Endothelial cell of umbilical vein (primary cell): ENCODE measurements at regions not wholly inside any gene's neighbourhood (a gene's known extent, or its start where the extent isn't known, plus 50 kb on each side); places are given as distances from the start of the nearest gene placed in this dataset.

ENCODE experiments used
- BruUV-seq: library from RNA; stranded (reverse); fragments of 400-500 nt; replicated peaks from 2 replicates; lab custom pipeline; 2021; lab: Mats Ljungman, UMichigan
- CTCF ChIA-PET: fragments of 300-600, 350-600 bp; sonication (Branson Sonifier 250); formaldehyde crosslinking; loops from one replicate; lab custom pipeline; 2021; ENCODE audit warnings: antibody characterized with exemption, inconsistent platforms; lab: Charles Lee
- POLR2A ChIA-PET: fragments of 300-600, 350-600 bp; sonication (Branson Sonifier 250); formaldehyde crosslinking; loops from one replicate; lab custom pipeline; 2021; ENCODE audit warnings: antibody characterized with exemption, inconsistent platforms; lab: Charles Lee
- DNase-seq: peaks from one replicate; pipeline ENCODE4 v3.0.0-alpha.2; 2011; ENCODE audit warnings: low read depth, low spot score
- FAIRE-seq: peaks from 2 replicates; lab custom pipeline; 2011; peaks lifted over from hg19 to GRCh38; lab: Jason Lieb, UNC
- H2AFZ ChIP-seq: 2 replicates; pipeline ENCODE4 v1.6.0; 2012; ENCODE audit warnings: low read depth, low read length, control low read depth, inconsistent platforms
- H3K27ac ChIP-seq: 2 replicates; pipeline ENCODE4 v1.5.1; 2011; ENCODE audit warnings: low read depth, mild to moderate bottlenecking, control low read depth, low read length, moderate library complexity; ENCODE audit not compliant: insufficient read depth
- H3K27me3 ChIP-seq, 2 experiments: 2 replicates each; pipeline versions ENCODE4 v1.6.0 to v1.6.1; 2011; ENCODE audit warnings: low read length in 2 of 2, mixed read lengths in 1 of 2; ENCODE audit not compliant: control insufficient read depth in 2 of 2, insufficient read depth in 2 of 2
- H3K36me3 ChIP-seq, 2 experiments: 2 replicates in 1 of 2; 3 replicates in 1 of 2; pipeline ENCODE4 v1.5.1; 2011; ENCODE audit warnings: low read length in 2 of 2, mild to moderate bottlenecking in 1 of 2, moderate library complexity in 1 of 2; ENCODE audit not compliant: control insufficient read depth in 2 of 2, insufficient read depth in 2 of 2; ENCODE audit errors: extremely low read depth in 1 of 2
- H3K4me1 ChIP-seq: 3 replicates; pipeline ENCODE4 v1.5.1; 2011; ENCODE audit warnings: mild to moderate bottlenecking, low read length; ENCODE audit not compliant: control insufficient read depth, insufficient read depth; ENCODE audit errors: extremely low read depth
- H3K4me2 ChIP-seq: 2 replicates; pipeline ENCODE4 v1.6.1; 2011; ENCODE audit warnings: low read length, control low read depth, mixed read lengths; ENCODE audit not compliant: insufficient read depth
- H3K4me3 ChIP-seq, 3 experiments: fragments of 200-600 bp in 1 of 3; sonication (generic), shearing (Covaris generic) in 1 of 3; replicated peaks in 1 of 3; 2 replicates each; pipeline ENCODE4 v1.5.1; 2011 to 2016; ENCODE audit warnings: control low read depth in 3 of 3, low read length in 3 of 3, mild to moderate bottlenecking in 2 of 3, inconsistent platforms in 1 of 3, low read depth in 1 of 3, moderate library complexity in 1 of 3; ENCODE audit not compliant: insufficient read depth in 1 of 3
- H3K79me2 ChIP-seq: 2 replicates; pipeline ENCODE4 v1.6.0; 2012; ENCODE audit warnings: low read length, inconsistent platforms; ENCODE audit not compliant: control insufficient read depth, insufficient read depth
- H3K9ac ChIP-seq: replicated peaks from 2 replicates; pipeline ENCODE3; 2011; ENCODE audit warnings: low read length, control low read depth; ENCODE audit not compliant: insufficient read depth; ENCODE audit errors: extremely low read depth
- H3K9me1 ChIP-seq: replicated peaks from 3 replicates; pipeline ENCODE4 v1.6.0; 2011; ENCODE audit warnings: mild to moderate bottlenecking, low read length; ENCODE audit not compliant: control insufficient read depth, insufficient read depth; ENCODE audit errors: extremely low read depth
- H3K9me3 ChIP-seq: replicated peaks from 2 replicates; pipeline ENCODE4 v1.5.1; 2012; ENCODE audit warnings: low read length, inconsistent platforms; ENCODE audit not compliant: control insufficient read depth, insufficient read depth
- H4K20me1 ChIP-seq: replicated peaks from 2 replicates; pipeline ENCODE3; 2011; ENCODE audit warnings: mild to moderate bottlenecking, low read length; ENCODE audit not compliant: control insufficient read depth, insufficient read depth; ENCODE audit errors: extremely low read depth
- EZH2 ChIP-seq: IDR thresholded peaks from 2 replicates; pipeline ENCODE4 v1.6.1; 2012; ENCODE audit warnings: borderline replicate concordance, low read depth, mild to moderate bottlenecking, moderate library complexity, low read length, inconsistent platforms; ENCODE audit not compliant: severe bottlenecking
- FOS ChIP-seq: IDR thresholded peaks from 2 replicates; pipeline ENCODE4 v1.6.1; 2011; ENCODE audit warnings: mild to moderate bottlenecking, low read length, moderate library complexity, borderline replicate concordance; ENCODE audit not compliant: insufficient read depth
- GATA2 ChIP-seq: IDR thresholded peaks from 2 replicates; pipeline ENCODE4 v1.7.0; 2011; ENCODE audit warnings: low read depth, mild to moderate bottlenecking, moderate library complexity, mixed read lengths, low read length; ENCODE audit not compliant: insufficient read length, insufficient read depth
- JUN ChIP-seq: IDR thresholded peaks from 2 replicates; pipeline ENCODE4 v1.6.1; 2011; ENCODE audit warnings: borderline replicate concordance, low read depth; ENCODE audit not compliant: insufficient read length, insufficient read depth
- MYC ChIP-seq: IDR thresholded peaks from one replicate; pipeline ENCODE4 v1.6.1; 2011; ENCODE audit warnings: mild to moderate bottlenecking, low read depth, low read length
- POLR2A ChIP-seq: IDR thresholded peaks from 2 replicates; pipeline ENCODE4 v1.6.1; 2012; ENCODE audit warnings: low read depth, mild to moderate bottlenecking, control low read depth, low read length
- POLR2AphosphoS5 ChIP-seq: IDR thresholded peaks from 2 replicates; pipeline ENCODE4 v1.6.1; 2012; ENCODE audit warnings: low read depth, mild to moderate bottlenecking, control low read depth, low read length, moderate library complexity; ENCODE audit not compliant: insufficient read depth
- dilution Hi-C: fragments of 300-500 bp; cut with MboI; formaldehyde crosslinking; loops from one replicate; pipeline ENCODE4 v1.15.0; 2019; ENCODE audit warnings: low sequenced_read_pairs; ENCODE audit not compliant: extremely low pct_ligation_motif_present
- intact Hi-C: fragments of 100-400 bp; cut with micrococcal nuclease; formaldehyde crosslinking; loops from one replicate; pipeline ENCODE4 v1.10.0; 2022
- TF ChIP-seq, protein P1 (sequence below): IDR thresholded peaks from 2 replicates; pipeline ENCODE4 v1.6.1; 2011; ENCODE audit not compliant: insufficient read depth, insufficient read length
- TF ChIP-seq, protein P2 (sequence below), 2 donors: IDR thresholded peaks; 1 replicate in 1 of 2; 2 replicates in 1 of 2; pipeline ENCODE4 v1.5.1; 2011; ENCODE audit warnings: low read length in 2 of 2, mild to moderate bottlenecking in 2 of 2, moderate library complexity in 2 of 2, control low read depth in 1 of 2, inconsistent platforms in 1 of 2, low read depth in 1 of 2; ENCODE audit not compliant: insufficient read depth in 1 of 2; ENCODE audit errors: extremely low read depth in 1 of 2

DNA sequence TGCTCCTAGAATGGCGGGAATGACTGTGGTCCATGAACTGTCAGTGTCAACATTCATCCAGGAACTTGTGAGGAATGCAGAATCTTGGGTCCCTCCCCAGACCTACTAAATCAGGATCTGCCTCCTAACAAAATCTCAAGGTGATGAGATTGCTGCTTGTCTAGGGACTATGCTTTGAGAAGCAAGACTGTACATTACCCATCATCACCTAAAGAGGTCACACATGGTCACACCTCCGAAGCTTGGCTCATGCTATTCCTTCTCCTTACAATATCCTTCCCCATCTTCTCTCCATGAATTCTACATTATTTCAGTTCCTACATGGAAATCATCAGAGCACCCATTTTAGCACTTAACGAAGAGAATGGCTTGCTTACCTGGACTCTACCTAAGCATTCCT is 102.3 kb upstream of the JARID2 start:
- DNase-seq (no peak), FAIRE-seq (no peak)
- dilution Hi-C loops = no loop called here
- Histone ChIP-seq H3K9me1 (no peaks in the 10 kb centered on the region), H2AFZ (no peak overlapping the region), H3K27ac (no peak overlapping the region), H3K4me2 (no peak overlapping the region), H3K79me2 (no peaks in the 10 kb centered on the region), H3K27me3 (no peaks in the 10 kb centered on the region), H3K36me3 (no peaks in the 10 kb centered on the region), H4K20me1 (no peaks in the 10 kb centered on the region), H3K9ac (no peak overlapping the region), H3K4me3 (no peak overlapping the region), H3K4me1 (no peaks in the 10 kb centered on the region), H3K9me3 (peaks cover 2% of the 10 kb centered on the region)
- no TSS peak for BruUV-seq
- CTCF ChIA-PET = no interaction called here
- TF ChIP-seq MYC = no peak
- TF ChIP-seq POLR2AphosphoS5 = no peak
- no peak for TF ChIP-seq GATA2
- TF ChIP-seq, protein P1, sequence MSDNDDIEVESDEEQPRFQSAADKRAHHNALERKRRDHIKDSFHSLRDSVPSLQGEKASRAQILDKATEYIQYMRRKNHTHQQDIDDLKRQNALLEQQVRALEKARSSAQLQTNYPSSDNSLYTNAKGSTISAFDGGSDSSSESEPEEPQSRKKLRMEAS = no peak
- no peak for TF ChIP-seq EZH2
- TF ChIP-seq POLR2A = no peak
- TF ChIP-seq JUN = no peak
- no peak for TF ChIP-seq FOS
- TF ChIP-seq, protein P2, sequence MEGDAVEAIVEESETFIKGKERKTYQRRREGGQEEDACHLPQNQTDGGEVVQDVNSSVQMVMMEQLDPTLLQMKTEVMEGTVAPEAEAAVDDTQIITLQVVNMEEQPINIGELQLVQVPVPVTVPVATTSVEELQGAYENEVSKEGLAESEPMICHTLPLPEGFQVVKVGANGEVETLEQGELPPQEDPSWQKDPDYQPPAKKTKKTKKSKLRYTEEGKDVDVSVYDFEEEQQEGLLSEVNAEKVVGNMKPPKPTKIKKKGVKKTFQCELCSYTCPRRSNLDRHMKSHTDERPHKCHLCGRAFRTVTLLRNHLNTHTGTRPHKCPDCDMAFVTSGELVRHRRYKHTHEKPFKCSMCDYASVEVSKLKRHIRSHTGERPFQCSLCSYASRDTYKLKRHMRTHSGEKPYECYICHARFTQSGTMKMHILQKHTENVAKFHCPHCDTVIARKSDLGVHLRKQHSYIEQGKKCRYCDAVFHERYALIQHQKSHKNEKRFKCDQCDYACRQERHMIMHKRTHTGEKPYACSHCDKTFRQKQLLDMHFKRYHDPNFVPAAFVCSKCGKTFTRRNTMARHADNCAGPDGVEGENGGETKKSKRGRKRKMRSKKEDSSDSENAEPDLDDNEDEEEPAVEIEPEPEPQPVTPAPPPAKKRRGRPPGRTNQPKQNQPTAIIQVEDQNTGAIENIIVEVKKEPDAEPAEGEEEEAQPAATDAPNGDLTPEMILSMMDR (IDR thresholded peaks at IDR 0.05; ENCODE audit: extremely low read depth in 1 of 2, insufficient read depth in 1 of 2, low read depth in 1 of 2, low read length in 2 of 2) = no peak
- POLR2A ChIA-PET = no interaction called here
- intact Hi-C loops = no loop called here
